ENCODE measurements at regions not wholly inside any gene's neighbourhood (a gene's known extent, or its start where the extent isn't known, plus 50 kb on each side); places are given as distances from the start of the nearest gene placed in this dataset.

GRCh38 chr14:30500222-30500621 is 58.7 kb upstream of the G2E3 start:
- Histone ChIP-seq H3K4me2 (ENCODE audit: low read length) (no peak overlapping the region), H3K4me3 (ENCODE audit: insufficient read depth, low read depth, low read length) (no peak overlapping the region), H3K9me3 (ENCODE audit: insufficient read depth, low read depth, low read length) (no peaks in the 10 kb centered on the region), H2AFZ (ENCODE audit: low read depth, low read length) (no peak overlapping the region), H3K79me2 (ENCODE audit: insufficient read depth, low read length) (no peaks in the 10 kb centered on the region), H3K4me1 (ENCODE audit: insufficient read depth, low read length) (no peaks in the 10 kb centered on the region), H3K9ac (ENCODE audit: low read length) (no peak overlapping the region), H4K20me1 (ENCODE audit: insufficient read depth, low read length) (no peaks in the 10 kb centered on the region), H3K36me3 (ENCODE audit: insufficient read depth, low read length) (no peaks in the 10 kb centered on the region), H3K27me3 (ENCODE audit: insufficient read depth, low read length) (no peaks in the 10 kb centered on the region), H3K27ac (ENCODE audit: low read depth, low read length) (no peak overlapping the region)
- Mint-ChIP-seq H3K27me3 (ENCODE audit: low read depth, unreplicated experiment) (no peaks in the 10 kb centered on the region), H3K9me3 (ENCODE audit: unreplicated experiment) (no peaks in the 10 kb centered on the region), H3K36me3 (ENCODE audit: low read depth, unreplicated experiment) (no peaks in the 10 kb centered on the region), H3K4me1 (ENCODE audit: low read depth, unreplicated experiment) (no peaks in the 10 kb centered on the region), H3K27ac (ENCODE audit: unreplicated experiment) (no peak overlapping the region), H3K4me3 (ENCODE audit: unreplicated experiment) (no peak overlapping the region)
- no peak for TF ChIP-seq CTCF (IDR thresholded peaks at IDR 0.05; ENCODE audit: insufficient read depth, low read depth, low read length)
- TF ChIP-seq EZH2 (IDR thresholded peaks at IDR 0.05; ENCODE audit: insufficient read depth, low read length): no peak
- FAIRE-seq (no peak), DNase-seq (ENCODE audit: low read depth) (no peak)

GRCh38 chr14:30507209-30507608 is 51.7 kb upstream of the G2E3 start:
- no peak overlapping the region for H2AFZ ChIP-seq (ENCODE audit: low read depth, low read length)
- no peaks in the 10 kb centered on the region for H3K79me2 ChIP-seq (ENCODE audit: insufficient read depth, low read length)
- H3K36me3 ChIP-seq (ENCODE audit: insufficient read depth, low read length): no peaks in the 10 kb centered on the region
- no peaks in the 10 kb centered on the region for H3K27me3 Mint-ChIP-seq (ENCODE audit: low read depth, unreplicated experiment)
- no peak overlapping the region for H3K4me3 ChIP-seq (ENCODE audit: insufficient read depth, low read depth, low read length)
- TF ChIP-seq CTCF (IDR thresholded peaks at IDR 0.05; ENCODE audit: insufficient read depth, low read depth, low read length) (no peak), EZH2 (IDR thresholded peaks at IDR 0.05; ENCODE audit: insufficient read depth, low read length) (no peak)
- H4K20me1 ChIP-seq (ENCODE audit: insufficient read depth, low read length): no peaks in the 10 kb centered on the region
- H3K4me1 Mint-ChIP-seq (ENCODE audit: low read depth, unreplicated experiment): no peaks in the 10 kb centered on the region
- no peak overlapping the region for H3K4me3 Mint-ChIP-seq (ENCODE audit: unreplicated experiment)
- H3K9ac ChIP-seq (ENCODE audit: low read length): no peak overlapping the region
- H3K27ac ChIP-seq (ENCODE audit: low read depth, low read length): no peak overlapping the region
- no peak for DNase-seq (ENCODE audit: low read depth)
- no peak overlapping the region for H3K4me2 ChIP-seq (ENCODE audit: low read length)
- no peaks in the 10 kb centered on the region for H3K27me3 ChIP-seq (ENCODE audit: insufficient read depth, low read length)
- FAIRE-seq: no peak
- H3K4me1 ChIP-seq (ENCODE audit: insufficient read depth, low read length): no peaks in the 10 kb centered on the region
- H3K9me3 Mint-ChIP-seq (ENCODE audit: unreplicated experiment): peaks cover 3% of the 10 kb centered on the region
- no peaks in the 10 kb centered on the region for H3K36me3 Mint-ChIP-seq (ENCODE audit: low read depth, unreplicated experiment)
- H3K27ac Mint-ChIP-seq (ENCODE audit: unreplicated experiment): no peak overlapping the region
- H3K9me3 ChIP-seq (ENCODE audit: insufficient read depth, low read depth, low read length): no peaks in the 10 kb centered on the region

Data from astrocyte (in vitro differentiated cells and primary cell).